ENCODE measurements at regions not wholly inside any gene's neighbourhood (a gene's known extent, or its start where the extent isn't known, plus 50 kb on each side); places are given as distances from the start of the nearest gene placed in this dataset.

- CTCF ChIA-PET, result no interaction called here
- POLR2A ChIA-PET, result no interaction called here
- no peak overlapping the region for H3K4me3 ChIP-seq (ENCODE audit: low read depth in 2 of 2, low read length in 1 of 2)
- no peak for DNase-seq
- H3K79me2 ChIP-seq (ENCODE audit: insufficient read depth), result no peaks in the 10 kb centered on the region
- no peaks in the 10 kb centered on the region for H3K36me3 ChIP-seq (replicated peaks in 1 of 2; ENCODE audit: control insufficient read depth in 1 of 2, insufficient read depth in 2 of 2, low read length in 1 of 2)
- no peak overlapping the region for H2AFZ ChIP-seq (ENCODE audit: low read depth)
- H3K9ac ChIP-seq, result no peak overlapping the region
- no peak overlapping the region for H3K4me2 ChIP-seq
- H3K27ac ChIP-seq (ENCODE audit: low read depth in 2 of 2, low read length in 1 of 2), result no peak overlapping the region
- no peak for TF ChIP-seq ELF1 (IDR thresholded peaks at IDR 0.05)
- no peak for TF ChIP-seq TCF12 (IDR thresholded peaks at IDR 0.05)
- TF ChIP-seq CTCF (IDR thresholded peaks at IDR 0.05), result no peak
- TF ChIP-seq RCOR1 (IDR thresholded peaks at IDR 0.05; ENCODE audit: low read length), result no peak
- TF ChIP-seq RAD21 (IDR thresholded peaks at IDR 0.05; ENCODE audit: low read length), result no peak
- no peak for TF ChIP-seq REST (IDR thresholded peaks at IDR 0.05; ENCODE audit: low read depth, low read length)
- TF ChIP-seq MAX (IDR thresholded peaks at IDR 0.05; ENCODE audit: low read depth), result no peak
- TF ChIP-seq RFX5 (IDR thresholded peaks at IDR 0.05; ENCODE audit: low read length), result no peak
- no peak for TF ChIP-seq USF1 (IDR thresholded peaks at IDR 0.05; ENCODE audit: borderline replicate concordance, low read depth)
- no peak for TF ChIP-seq GATA2 (CRISPR knock-in tag; IDR thresholded peaks at IDR 0.05)
- 27% methylated on average over 1 of the region's 1 CpG for WGBS (ENCODE audit: low lambda C conversion rate)
- H3K4me1 ChIP-seq (ENCODE audit: control insufficient read depth in 1 of 2, insufficient read depth in 2 of 2, low read depth in 1 of 2, low read length in 1 of 2), result no peaks in the 10 kb centered on the region
- no peaks in the 10 kb centered on the region for H4K20me1 ChIP-seq (ENCODE audit: insufficient read depth)
- no peaks in the 10 kb centered on the region for H3K27me3 ChIP-seq (ENCODE audit: insufficient read depth)
- H3K9me3 ChIP-seq, result no peaks in the 10 kb centered on the region
- no peaks in the 10 kb centered on the region for H3K9me2 ChIP-seq
- H3F3A ChIP-seq (replicated peaks; ENCODE audit: insufficient read depth), result no peaks in the 10 kb centered on the region
Measured at GRCh38 chr6:120496661-120497060, 837.6 kb downstream of the TBC1D32 start.

- no peaks in the 10 kb centered on the region for H3K9me2 ChIP-seq
- POLR2A ChIA-PET, result no interaction called here
- H3K9me3 ChIP-seq, result no peaks in the 10 kb centered on the region
- TF ChIP-seq MXI1 (IDR thresholded peaks at IDR 0.05; ENCODE audit: low read depth, low read length) (no peak), RAD21 (IDR thresholded peaks at IDR 0.05; ENCODE audit: low read length) (no peak), ELF1 (IDR thresholded peaks at IDR 0.05) (no peak), TEAD4 (IDR thresholded peaks at IDR 0.05; ENCODE audit: borderline replicate concordance, insufficient read depth) (no peak), TCF12 (IDR thresholded peaks at IDR 0.05) (no peak), POLR2AphosphoS5 (IDR thresholded peaks at IDR 0.05; ENCODE audit: low read depth, low read length) (no peak), NRF1 (IDR thresholded peaks at IDR 0.05; ENCODE audit: low read depth, low read length) (no peak), RCOR1 (IDR thresholded peaks at IDR 0.05; ENCODE audit: low read length) (no peak), PBX3 (IDR thresholded peaks at IDR 0.05) (no peak), SIN3A (IDR thresholded peaks at IDR 0.05; ENCODE audit: borderline replicate concordance, low read depth, low read length) (no peak)
- H3K27me3 ChIP-seq (ENCODE audit: insufficient read depth), result no peaks in the 10 kb centered on the region
- no peak overlapping the region for H3K4me3 ChIP-seq (ENCODE audit: low read depth in 2 of 2, low read length in 1 of 2)
- H3K4me2 ChIP-seq, result no peak overlapping the region
- H3K4me1 ChIP-seq (ENCODE audit: control insufficient read depth in 1 of 2, insufficient read depth in 2 of 2, low read depth in 1 of 2, low read length in 1 of 2), result no peaks in the 10 kb centered on the region
- no peak overlapping the region for H3K9ac ChIP-seq
- no peak for DNase-seq
- no peaks in the 10 kb centered on the region for H4K20me1 ChIP-seq (ENCODE audit: insufficient read depth)
- no peaks in the 10 kb centered on the region for H3F3A ChIP-seq (replicated peaks; ENCODE audit: insufficient read depth)
- CTCF ChIA-PET, result no interaction called here
- no peak overlapping the region for H3K27ac ChIP-seq (ENCODE audit: low read depth in 2 of 2, low read length in 1 of 2)
- no peak overlapping the region for H2AFZ ChIP-seq (ENCODE audit: low read depth)
- no peaks in the 10 kb centered on the region for H3K79me2 ChIP-seq (ENCODE audit: insufficient read depth)
- H3K36me3 ChIP-seq (replicated peaks in 1 of 2; ENCODE audit: control insufficient read depth in 1 of 2, insufficient read depth in 2 of 2, low read length in 1 of 2), result no peaks in the 10 kb centered on the region
Measured at GRCh38 chr6:120493505-120493904, 840.8 kb downstream of the TBC1D32 start.
